ENCODE measurements at regions not wholly inside any gene's neighbourhood (a gene's known extent, or its start where the extent isn't known, plus 50 kb on each side); places are given as distances from the start of the nearest gene placed in this dataset.

DNA sequence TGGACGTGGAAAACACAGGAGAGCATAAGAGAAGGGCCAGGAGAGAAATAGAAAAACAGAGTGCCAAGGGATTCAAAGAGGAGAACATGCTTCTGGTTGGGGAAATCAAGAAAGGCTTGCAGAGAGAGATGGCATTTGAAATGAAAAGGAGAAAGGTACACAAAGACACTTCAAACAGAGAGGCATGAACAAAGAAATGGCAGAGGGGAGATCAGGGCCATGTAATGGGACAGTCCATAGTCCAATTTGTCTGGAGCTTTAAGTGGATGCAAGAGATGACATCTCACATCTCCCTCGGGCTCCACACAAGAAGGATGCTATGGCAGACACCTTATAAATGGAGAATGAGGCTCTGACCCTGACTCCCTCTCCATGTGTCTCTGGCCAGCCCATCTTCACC is 331.1 kb downstream of the MLLT3 start:
- no peak for DNase-seq (ENCODE audit: low read depth, low spot score)
- Histone ChIP-seq H3K36me3 (ENCODE audit: insufficient read depth, low read length) (no peaks in the 10 kb centered on the region), H3K9me3 (ENCODE audit: low read depth, low read length) (no peaks in the 10 kb centered on the region), H3K9ac (ENCODE audit: insufficient read length) (no peak overlapping the region), H3K4me3 (no peak overlapping the region), H3K27ac (no peak overlapping the region)
- TF ChIP-seq EZH2 (IDR thresholded peaks at IDR 0.05) = no peak
- no peak for TF ChIP-seq FOXP2 (optimal IDR thresholded peaks at IDR 0.05; ENCODE audit: control extremely low read depth, extremely low read length, insufficient read depth)
- TF ChIP-seq POLR2AphosphoS5 (IDR thresholded peaks at IDR 0.05; ENCODE audit: borderline replicate concordance, low read depth, low read length) = no peak

DNA sequence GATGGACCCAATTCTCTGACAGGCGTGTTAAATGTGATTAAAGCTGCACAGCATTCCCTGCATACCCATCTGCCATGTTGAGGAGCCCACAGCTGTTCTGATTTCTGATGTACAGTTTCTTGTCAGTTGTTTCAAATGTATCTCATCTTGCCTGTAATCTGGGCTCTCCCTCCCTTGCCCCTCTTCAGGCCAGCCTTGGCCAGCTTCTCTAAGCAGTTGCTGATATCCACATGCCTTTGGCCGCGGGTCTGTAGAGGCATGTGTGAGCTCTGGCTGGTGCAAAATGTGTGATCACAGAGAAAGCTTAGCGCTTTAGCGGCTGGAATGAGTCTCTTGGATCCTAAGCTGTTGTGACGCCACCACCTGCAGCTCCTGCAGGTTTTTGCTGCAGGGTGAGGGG is 332.0 kb downstream of the MLLT3 start:
- Histone ChIP-seq H3K4me3 (no peak overlapping the region), H3K9me3 (ENCODE audit: low read depth, low read length) (no peaks in the 10 kb centered on the region), H3K36me3 (ENCODE audit: insufficient read depth, low read length) (no peaks in the 10 kb centered on the region), H3K9ac (ENCODE audit: insufficient read length) (no peak overlapping the region), H3K27ac (no peak overlapping the region)
- no peak for TF ChIP-seq POLR2AphosphoS5 (IDR thresholded peaks at IDR 0.05; ENCODE audit: borderline replicate concordance, low read depth, low read length)
- no peak for TF ChIP-seq FOXP2 (optimal IDR thresholded peaks at IDR 0.05; ENCODE audit: control extremely low read depth, extremely low read length, insufficient read depth)
- TF ChIP-seq EZH2 (IDR thresholded peaks at IDR 0.05) = no peak
- DNase-seq (ENCODE audit: low read depth, low spot score) = no peak

- TF ChIP-seq EZH2 (IDR thresholded peaks at IDR 0.05) = no peak
- no peak for TF ChIP-seq POLR2AphosphoS5 (IDR thresholded peaks at IDR 0.05; ENCODE audit: borderline replicate concordance, low read depth, low read length)
- no peak for TF ChIP-seq FOXP2 (optimal IDR thresholded peaks at IDR 0.05; ENCODE audit: control extremely low read depth, extremely low read length, insufficient read depth)
- Histone ChIP-seq H3K27ac (no peak overlapping the region), H3K36me3 (ENCODE audit: insufficient read depth, low read length) (no peaks in the 10 kb centered on the region), H3K9me3 (ENCODE audit: low read depth, low read length) (no peaks in the 10 kb centered on the region), H3K4me3 (no peak overlapping the region), H3K9ac (ENCODE audit: insufficient read length) (no peak overlapping the region)
- no peak for DNase-seq (ENCODE audit: low read depth, low spot score)
Measured at GRCh38 chr9:20289423-20290010, 332.8 kb downstream of the MLLT3 start.

DNA sequence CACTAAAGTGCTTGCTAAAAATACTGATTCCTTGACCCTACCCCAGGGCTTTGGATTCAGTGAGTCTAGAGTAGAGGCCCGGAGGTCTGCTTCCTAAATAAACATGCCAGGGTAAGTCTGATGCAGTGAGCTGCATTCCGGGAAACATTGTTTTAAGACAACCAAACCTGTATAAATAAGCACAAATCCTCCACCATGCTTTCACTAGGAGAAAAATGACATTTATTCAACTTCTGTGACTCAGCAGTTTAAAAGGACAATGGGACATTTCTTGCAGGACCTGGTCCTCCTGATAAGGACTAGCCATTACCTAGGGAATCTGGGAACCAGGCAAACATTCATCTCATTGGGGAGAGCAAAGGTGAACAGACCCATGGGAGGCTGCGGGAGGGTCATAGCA is 335.3 kb downstream of the MLLT3 start:
- no peaks in the 10 kb centered on the region for H3K36me3 ChIP-seq (ENCODE audit: insufficient read depth, low read length)
- H3K4me3 ChIP-seq = no peak overlapping the region
- no peak for DNase-seq (ENCODE audit: low read depth, low spot score)
- H3K9ac ChIP-seq (ENCODE audit: insufficient read length) = no peak overlapping the region
- no peaks in the 10 kb centered on the region for H3K9me3 ChIP-seq (ENCODE audit: low read depth, low read length)
- no peak overlapping the region for H3K27ac ChIP-seq
- no peak for TF ChIP-seq POLR2AphosphoS5 (IDR thresholded peaks at IDR 0.05; ENCODE audit: borderline replicate concordance, low read depth, low read length)
- no peak for TF ChIP-seq FOXP2 (optimal IDR thresholded peaks at IDR 0.05; ENCODE audit: control extremely low read depth, extremely low read length, insufficient read depth)
- TF ChIP-seq EZH2 (IDR thresholded peaks at IDR 0.05) = no peak

DNA sequence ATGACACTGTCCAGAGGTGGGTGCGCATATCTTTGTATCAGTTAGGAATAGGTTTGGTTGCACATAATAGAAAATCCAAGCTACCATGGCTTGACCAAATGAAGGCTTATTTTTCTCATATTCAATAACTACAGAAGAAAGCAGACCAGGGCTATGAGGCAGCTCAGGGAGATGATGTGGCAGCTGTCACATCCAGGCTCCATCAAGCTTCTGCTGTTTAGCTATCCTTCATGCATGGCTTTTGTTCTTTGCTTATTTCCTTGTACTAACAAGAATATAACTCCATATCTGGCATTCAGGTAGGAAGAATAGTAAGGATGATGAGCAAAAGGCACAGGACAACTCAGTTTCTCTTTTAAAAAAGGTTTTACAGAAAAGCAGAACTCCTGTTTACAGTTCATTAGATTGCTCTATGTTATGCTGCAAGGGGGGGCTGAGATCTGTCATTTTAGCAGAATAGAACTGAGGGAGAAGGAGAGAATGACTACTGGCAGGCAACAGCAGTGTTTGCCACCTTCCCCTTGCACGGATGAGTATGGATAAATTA is 336.1 kb downstream of the MLLT3 start:
- Histone ChIP-seq H3K4me3 (no peak overlapping the region), H3K9ac (ENCODE audit: insufficient read length) (no peak overlapping the region), H3K36me3 (ENCODE audit: insufficient read depth, low read length) (no peaks in the 10 kb centered on the region), H3K27ac (no peak overlapping the region), H3K9me3 (ENCODE audit: low read depth, low read length) (no peaks in the 10 kb centered on the region)
- no peak for TF ChIP-seq FOXP2 (optimal IDR thresholded peaks at IDR 0.05; ENCODE audit: control extremely low read depth, extremely low read length, insufficient read depth)
- no peak for TF ChIP-seq POLR2AphosphoS5 (IDR thresholded peaks at IDR 0.05; ENCODE audit: borderline replicate concordance, low read depth, low read length)
- TF ChIP-seq EZH2 (IDR thresholded peaks at IDR 0.05) = no peak
- no peak for DNase-seq (ENCODE audit: low read depth, low spot score)

- Histone ChIP-seq H3K4me3 (no peak overlapping the region), H3K9ac (ENCODE audit: insufficient read length) (no peak overlapping the region), H3K36me3 (ENCODE audit: insufficient read depth, low read length) (no peaks in the 10 kb centered on the region), H3K27ac (no peak overlapping the region), H3K9me3 (ENCODE audit: low read depth, low read length) (no peaks in the 10 kb centered on the region)
- TF ChIP-seq POLR2AphosphoS5 (IDR thresholded peaks at IDR 0.05; ENCODE audit: borderline replicate concordance, low read depth, low read length) (no peak), FOXP2 (optimal IDR thresholded peaks at IDR 0.05; ENCODE audit: control extremely low read depth, extremely low read length, insufficient read depth) (no peak), EZH2 (IDR thresholded peaks at IDR 0.05) (no peak)
- no peak for DNase-seq (ENCODE audit: low read depth, low spot score)
Measured at GRCh38 chr9:20284601-20285289, 337.6 kb downstream of the MLLT3 start.

DNA sequence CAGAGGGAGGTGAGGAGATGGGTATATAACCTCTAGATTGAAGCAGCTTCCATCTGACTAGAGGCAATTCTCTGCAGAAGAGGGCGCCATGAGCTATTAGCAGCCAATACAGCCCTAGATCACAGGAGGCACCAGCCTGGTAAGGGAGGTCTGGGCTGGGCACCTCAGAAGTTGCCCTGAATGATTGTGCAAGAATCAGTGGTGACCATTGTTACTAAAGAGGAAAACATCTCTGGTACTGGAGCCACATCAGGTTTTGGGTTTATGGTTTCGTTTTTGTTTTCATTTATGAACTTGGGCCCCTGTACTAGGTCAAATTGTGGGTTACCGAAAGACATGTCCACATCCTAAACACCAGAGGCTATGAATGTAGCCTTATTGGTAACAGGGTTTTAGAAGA is 342.0 kb downstream of the MLLT3 start:
- TF ChIP-seq POLR2AphosphoS5 (IDR thresholded peaks at IDR 0.05; ENCODE audit: borderline replicate concordance, low read depth, low read length) (no peak), EZH2 (IDR thresholded peaks at IDR 0.05) (no peak), FOXP2 (optimal IDR thresholded peaks at IDR 0.05; ENCODE audit: control extremely low read depth, extremely low read length, insufficient read depth) (no peak)
- DNase-seq (ENCODE audit: low read depth, low spot score) = no peak
- Histone ChIP-seq H3K4me3 (no peak overlapping the region), H3K36me3 (ENCODE audit: insufficient read depth, low read length) (no peaks in the 10 kb centered on the region), H3K9ac (ENCODE audit: insufficient read length) (no peak overlapping the region), H3K27ac (no peak overlapping the region), H3K9me3 (ENCODE audit: low read depth, low read length) (no peaks in the 10 kb centered on the region)

GRCh38 chr9:20276762-20277161 is 345.5 kb downstream of the MLLT3 start:
- H3K4me3 ChIP-seq = no peak overlapping the region
- no peak for TF ChIP-seq POLR2AphosphoS5 (IDR thresholded peaks at IDR 0.05; ENCODE audit: borderline replicate concordance, low read depth, low read length)
- no peak for TF ChIP-seq EZH2 (IDR thresholded peaks at IDR 0.05)
- TF ChIP-seq FOXP2 (optimal IDR thresholded peaks at IDR 0.05; ENCODE audit: control extremely low read depth, extremely low read length, insufficient read depth) = no peak
- no peak overlapping the region for H3K27ac ChIP-seq
- no peaks in the 10 kb centered on the region for H3K9me3 ChIP-seq (ENCODE audit: low read depth, low read length)
- no peak overlapping the region for H3K9ac ChIP-seq (ENCODE audit: insufficient read length)
- no peak for DNase-seq (ENCODE audit: low read depth, low spot score)
- no peaks in the 10 kb centered on the region for H3K36me3 ChIP-seq (ENCODE audit: insufficient read depth, low read length)
